Activated naive CD4-positive, alpha-beta T cell treated with anti-CD3 and anti-CD28 coated beads, Interleukin-2, amount 10 ng/mL, durations not matched to agents 7 days and 5 days (primary cell): ENCODE measurements at regions not wholly inside any gene's neighbourhood (a gene's known extent, or its start where the extent isn't known, plus 50 kb on each side); places are given as distances from the start of the nearest gene placed in this dataset.

Experiments
- CTCF ChIA-PET: fragments of 350-600 bp; sonication (Branson Sonifier 250); formaldehyde crosslinking; loops from one replicate; lab custom pipeline; 2021; ENCODE audit warnings: antibody characterized with exemption; lab: Charles Lee
- DNase-seq: peaks from one replicate; pipeline ENCODE4 v3.0.0-alpha.2; 2020
- H3K27ac Mint-ChIP-seq: one replicate; pipeline ENCODE4 v1.8.0; 2021; ENCODE audit warnings: mild to moderate bottlenecking, moderate library complexity, mixed read lengths
- H3K27me3 Mint-ChIP-seq: one replicate; pipeline ENCODE4 v1.8.0; 2021; ENCODE audit warnings: mild to moderate bottlenecking, mixed read lengths
- H3K36me3 Mint-ChIP-seq: one replicate; pipeline ENCODE4 v1.8.0; 2021; ENCODE audit warnings: mixed read lengths
- H3K4me1 Mint-ChIP-seq: one replicate; pipeline ENCODE4 v1.8.0; 2021; ENCODE audit warnings: mixed read lengths
- H3K4me3 Mint-ChIP-seq: one replicate; pipeline ENCODE4 v1.8.0; 2021; ENCODE audit warnings: mild to moderate bottlenecking, moderate library complexity, mixed read lengths
- H3K9me3 Mint-ChIP-seq: one replicate; pipeline ENCODE4 v1.8.0; 2021; ENCODE audit warnings: mixed read lengths

DNA sequence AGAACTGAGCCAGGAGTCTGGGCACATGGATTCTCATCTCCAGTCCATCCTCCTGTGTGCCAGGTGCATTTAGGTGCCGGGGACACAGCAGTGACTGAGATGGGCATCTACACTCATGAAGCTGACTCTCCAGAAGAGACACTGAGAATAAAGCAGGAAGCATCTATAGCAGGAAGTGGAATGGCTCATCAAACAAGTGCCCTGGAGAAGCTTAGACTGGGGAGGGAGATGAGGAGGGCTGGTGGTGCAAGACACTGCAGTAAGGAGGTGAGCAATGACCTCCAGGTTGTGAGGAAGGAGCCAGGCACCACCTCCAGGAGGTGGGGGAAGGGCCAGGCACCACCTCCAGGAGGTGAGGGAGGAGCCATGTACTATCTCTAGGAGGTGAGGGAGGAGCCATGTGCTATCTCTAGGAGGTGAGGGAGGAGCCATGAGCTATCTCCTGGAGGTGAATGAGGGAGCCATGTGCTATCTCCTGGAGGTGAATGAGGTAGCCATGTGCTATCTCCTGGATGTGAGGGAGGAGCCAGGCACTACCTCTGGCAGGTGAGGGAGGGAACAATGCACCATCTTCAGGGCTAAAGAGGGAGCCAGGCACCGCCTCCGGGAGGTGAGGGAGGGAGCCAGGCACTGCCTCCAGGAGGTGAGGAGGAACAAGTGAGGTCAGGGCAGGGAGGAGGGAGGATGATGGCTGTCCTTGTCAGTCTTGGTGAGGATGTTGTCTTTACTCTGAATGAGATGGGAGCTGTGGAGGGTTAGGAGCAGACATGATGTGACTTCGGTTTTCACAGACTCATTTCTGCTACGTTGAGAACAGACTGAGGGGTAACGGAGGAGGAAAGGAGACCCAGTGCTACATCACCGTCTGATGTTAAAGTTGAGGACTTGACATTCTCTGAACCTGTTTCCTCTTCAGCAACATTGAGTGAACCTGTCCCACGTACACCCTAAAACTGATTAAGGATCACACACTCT lies 961.9 kb upstream of the TMEM132C start:
- no peaks in the 10 kb centered on the region for H3K36me3 Mint-ChIP-seq
- H3K4me1 Mint-ChIP-seq = no peaks in the 10 kb centered on the region
- no peak for DNase-seq
- no peaks in the 10 kb centered on the region for H3K9me3 Mint-ChIP-seq
- H3K4me3 Mint-ChIP-seq = no peak overlapping the region
- CTCF ChIA-PET = interaction anchor here (1.1 kb wide), 1 partner anchor 12 kb away, joined by 4 read pairs; no protein-coding TSS in a partner anchor
- H3K27me3 Mint-ChIP-seq = peaks cover 5% of the 10 kb centered on the region
- H3K27ac Mint-ChIP-seq = no peak overlapping the region

DNA sequence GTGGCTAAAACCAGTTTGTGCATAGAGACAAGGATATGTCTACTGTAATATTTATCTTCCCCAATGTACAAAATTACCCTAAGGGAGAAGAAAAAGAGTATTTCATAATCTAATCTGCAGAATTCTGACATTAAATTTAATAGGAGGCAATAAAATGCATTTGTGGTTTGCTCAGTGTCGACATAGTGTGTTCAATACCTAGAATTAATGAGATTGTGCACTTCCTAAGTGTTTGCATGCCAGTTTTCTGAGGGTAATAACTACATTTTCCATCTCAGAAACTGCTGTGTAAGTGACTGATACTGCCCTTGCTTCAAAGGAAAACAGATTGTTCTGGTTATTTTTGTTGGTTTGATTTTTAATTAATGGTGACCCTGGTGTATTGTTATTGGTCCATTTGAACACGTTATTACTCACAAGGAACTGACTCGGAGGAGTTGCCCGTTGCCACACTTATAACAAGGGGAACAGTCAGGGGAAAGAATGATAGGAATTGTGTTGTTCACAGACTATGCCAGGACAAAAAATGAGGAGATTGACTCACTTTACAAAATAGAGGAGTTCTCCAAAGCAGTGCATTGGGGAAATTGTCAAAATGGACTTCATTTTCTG lies 960.3 kb upstream of the TMEM132C start:
- DNase-seq = no peak
- H3K27me3 Mint-ChIP-seq = peaks cover 5% of the 10 kb centered on the region
- H3K9me3 Mint-ChIP-seq = no peaks in the 10 kb centered on the region
- no peak overlapping the region for H3K27ac Mint-ChIP-seq
- CTCF ChIA-PET = no interaction called here
- H3K4me1 Mint-ChIP-seq = no peaks in the 10 kb centered on the region
- no peak overlapping the region for H3K4me3 Mint-ChIP-seq
- no peaks in the 10 kb centered on the region for H3K36me3 Mint-ChIP-seq

DNA sequence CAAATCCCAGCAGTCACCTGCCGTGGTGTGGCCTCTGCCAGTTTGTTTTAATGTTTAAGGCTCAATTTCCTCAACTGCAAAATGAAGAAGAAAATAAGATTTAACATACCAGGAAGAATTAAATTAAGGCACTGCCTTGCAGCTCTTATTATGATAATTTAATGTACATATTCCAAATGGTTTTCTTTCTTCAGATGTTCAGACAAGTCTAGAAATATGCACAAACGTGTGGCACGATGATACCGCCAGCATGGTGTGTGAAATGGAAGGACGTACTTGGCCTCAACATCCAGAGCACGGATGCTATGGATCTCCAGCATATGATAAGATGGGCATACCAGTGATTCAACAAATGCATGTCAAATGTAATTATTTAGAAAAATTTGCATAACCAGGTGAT lies 959.4 kb upstream of the TMEM132C start:
- no peak for DNase-seq
- CTCF ChIA-PET = no interaction called here
- no peaks in the 10 kb centered on the region for H3K9me3 Mint-ChIP-seq
- no peak overlapping the region for H3K27ac Mint-ChIP-seq
- H3K27me3 Mint-ChIP-seq = peaks cover 5% of the 10 kb centered on the region
- H3K4me3 Mint-ChIP-seq = no peak overlapping the region
- no peaks in the 10 kb centered on the region for H3K4me1 Mint-ChIP-seq
- no peaks in the 10 kb centered on the region for H3K36me3 Mint-ChIP-seq

DNA sequence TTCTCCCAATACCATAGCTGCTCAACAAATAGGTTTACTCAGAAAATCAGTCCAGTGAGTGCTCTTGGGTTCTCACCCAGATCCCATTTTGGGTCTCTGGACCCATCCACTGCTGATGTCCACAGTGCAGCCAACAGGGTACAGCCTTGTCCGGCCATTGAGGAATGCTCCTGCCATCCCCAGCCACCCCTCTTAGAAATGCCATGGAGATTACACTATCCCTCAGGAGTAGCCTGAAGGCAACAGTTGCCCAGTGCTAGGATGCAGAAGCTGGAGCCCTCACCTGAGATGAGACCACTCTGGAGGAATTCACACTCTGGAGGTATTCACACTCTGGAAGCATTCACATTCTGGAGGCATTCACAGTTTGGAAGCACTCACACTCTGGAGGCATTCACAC lies 958.8 kb upstream of the TMEM132C start:
- Mint-ChIP-seq H3K27me3 (peaks cover 5% of the 10 kb centered on the region), H3K36me3 (no peaks in the 10 kb centered on the region), H3K4me1 (no peaks in the 10 kb centered on the region), H3K9me3 (no peaks in the 10 kb centered on the region), H3K4me3 (no peak overlapping the region), H3K27ac (no peak overlapping the region)
- CTCF ChIA-PET = no interaction called here
- DNase-seq = no peak

DNA sequence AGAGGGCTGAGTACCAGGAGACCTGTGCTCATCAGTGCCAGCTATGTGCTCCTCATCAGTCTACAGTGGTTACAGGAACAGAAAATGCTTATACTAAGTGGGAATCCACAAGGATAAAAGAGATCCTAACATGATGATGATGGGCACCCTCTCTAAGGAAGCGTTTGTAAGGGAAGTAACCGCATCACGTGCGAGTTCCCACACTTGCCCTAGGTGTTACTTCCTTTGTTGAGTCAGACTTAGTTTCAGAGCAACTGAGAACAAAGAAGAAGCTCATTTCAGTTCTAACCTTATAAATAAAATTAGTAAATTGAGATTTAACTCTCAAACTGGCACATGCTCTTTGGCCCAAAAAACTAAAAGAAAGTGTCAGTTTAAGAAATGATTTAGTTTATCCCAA lies 956.4 kb upstream of the TMEM132C start:
- no peaks in the 10 kb centered on the region for H3K9me3 Mint-ChIP-seq
- H3K27ac Mint-ChIP-seq = no peak overlapping the region
- CTCF ChIA-PET = no interaction called here
- DNase-seq = no peak
- H3K4me3 Mint-ChIP-seq = no peak overlapping the region
- no peaks in the 10 kb centered on the region for H3K4me1 Mint-ChIP-seq
- H3K27me3 Mint-ChIP-seq = peaks cover 5% of the 10 kb centered on the region
- no peaks in the 10 kb centered on the region for H3K36me3 Mint-ChIP-seq

DNA sequence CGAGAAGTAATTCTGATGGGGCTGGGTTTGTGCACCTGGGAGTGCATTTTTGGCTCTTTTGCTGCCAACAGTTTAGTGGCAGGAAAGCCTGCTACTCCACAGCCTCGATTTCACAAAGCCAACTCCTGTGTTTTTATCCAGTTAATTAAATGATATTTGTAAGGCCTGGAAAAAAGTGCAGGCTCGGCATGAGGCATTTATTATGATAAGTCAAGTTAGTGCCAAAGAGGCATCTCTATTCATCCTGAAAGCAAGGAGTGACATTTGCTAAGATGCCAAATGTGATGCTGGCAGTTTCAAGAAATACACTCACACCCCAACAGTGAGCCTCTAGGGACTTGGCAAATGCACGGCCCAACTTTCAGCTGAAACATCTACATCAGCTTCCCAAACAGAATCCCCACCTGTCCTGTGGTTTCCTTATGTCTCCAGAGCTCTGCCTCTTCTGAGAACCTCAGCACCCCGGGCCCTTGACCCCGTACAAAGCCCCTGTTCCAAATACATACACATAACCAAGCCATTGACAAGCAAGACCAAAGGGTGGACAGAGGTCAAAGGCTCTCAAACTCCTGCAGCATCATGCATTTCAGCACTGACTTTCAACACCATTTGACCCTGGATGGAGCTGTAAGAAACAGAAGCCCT lies 955.1 kb upstream of the TMEM132C start:
- Mint-ChIP-seq H3K9me3 (no peaks in the 10 kb centered on the region), H3K27me3 (peaks cover 5% of the 10 kb centered on the region), H3K36me3 (no peaks in the 10 kb centered on the region), H3K4me1 (no peaks in the 10 kb centered on the region), H3K27ac (no peak overlapping the region), H3K4me3 (no peak overlapping the region)
- CTCF ChIA-PET = interaction anchor here (0.6 to 1.5 kb wide), 2 partner anchors 12 to 68 kb away, joined by 3 read pairs; no protein-coding TSS in a partner anchor
- no peak for DNase-seq

DNA sequence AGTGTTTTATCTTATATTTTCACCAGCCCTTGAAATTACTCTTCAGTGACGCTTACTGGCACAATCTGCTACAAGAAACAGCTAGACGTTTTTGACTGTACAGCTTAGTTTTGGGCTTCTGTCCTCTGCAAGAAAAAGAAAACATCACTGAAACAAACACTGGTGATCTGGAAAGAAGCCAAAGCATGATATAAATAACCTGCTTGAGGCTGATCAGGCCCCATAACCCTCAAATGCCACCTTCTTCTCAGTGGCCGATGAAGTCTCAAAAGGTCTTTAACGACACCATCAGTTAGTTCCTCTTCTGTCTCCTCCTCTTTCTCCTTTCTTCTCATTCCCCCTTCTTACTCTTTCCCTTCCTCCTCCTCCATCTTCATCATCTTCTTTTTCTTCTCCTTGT lies 942.3 kb upstream of the TMEM132C start:
- Mint-ChIP-seq H3K27me3 (no peaks in the 10 kb centered on the region), H3K9me3 (no peaks in the 10 kb centered on the region), H3K4me1 (no peaks in the 10 kb centered on the region), H3K27ac (no peak overlapping the region), H3K36me3 (no peaks in the 10 kb centered on the region), H3K4me3 (no peak overlapping the region)
- DNase-seq = no peak
- CTCF ChIA-PET = interaction anchor here (2.0 kb wide), 1 partner anchor 44 kb away, joined by 8 read pairs; no protein-coding TSS in a partner anchor

DNA sequence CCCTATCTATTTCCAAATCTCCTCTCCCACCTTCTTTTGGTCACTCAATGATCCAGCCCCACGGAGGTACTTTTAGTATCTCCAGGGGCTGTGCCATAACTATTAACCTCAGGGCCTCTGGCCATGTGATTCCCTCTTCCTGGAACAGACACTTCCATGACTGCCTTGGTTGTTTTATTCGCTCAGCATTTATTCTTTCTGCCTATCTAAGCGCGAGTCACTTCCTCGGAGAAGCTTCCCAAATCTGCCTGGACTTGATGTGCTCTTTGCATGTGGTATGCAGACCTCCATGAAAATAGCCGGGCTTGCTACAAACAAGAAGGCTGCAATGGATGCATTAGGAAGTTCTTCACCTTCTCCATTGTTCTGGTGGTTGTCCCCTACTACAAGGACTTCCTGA lies 939.0 kb upstream of the TMEM132C start:
- Mint-ChIP-seq H3K4me3 (no peak overlapping the region), H3K27ac (no peak overlapping the region), H3K27me3 (no peaks in the 10 kb centered on the region), H3K36me3 (no peaks in the 10 kb centered on the region), H3K4me1 (no peaks in the 10 kb centered on the region), H3K9me3 (no peaks in the 10 kb centered on the region)
- DNase-seq = no peak
- CTCF ChIA-PET = no interaction called here

DNA sequence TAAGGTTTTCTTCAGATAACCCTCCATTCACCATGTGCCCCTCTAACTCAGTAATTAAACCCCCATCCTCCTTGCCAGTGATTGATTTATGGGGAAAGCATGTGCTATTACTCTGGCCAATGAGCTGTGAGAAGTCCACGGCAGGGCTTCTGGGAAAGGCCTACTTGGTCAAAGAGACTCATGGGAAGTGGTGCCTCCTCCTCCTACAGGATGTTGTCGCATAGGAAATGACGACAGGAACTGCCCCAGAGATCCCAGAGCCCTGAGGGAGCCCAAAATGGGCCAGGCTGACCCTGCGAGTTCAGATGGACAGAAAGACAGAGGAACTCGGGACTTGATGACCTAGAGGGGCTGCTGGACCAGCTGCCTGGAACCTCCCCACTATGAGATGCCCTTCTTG lies 938.1 kb upstream of the TMEM132C start:
- DNase-seq = no peak
- Mint-ChIP-seq H3K36me3 (no peaks in the 10 kb centered on the region), H3K27me3 (no peaks in the 10 kb centered on the region), H3K4me3 (no peak overlapping the region), H3K9me3 (no peaks in the 10 kb centered on the region), H3K4me1 (no peaks in the 10 kb centered on the region), H3K27ac (no peak overlapping the region)
- CTCF ChIA-PET = no interaction called here

DNA sequence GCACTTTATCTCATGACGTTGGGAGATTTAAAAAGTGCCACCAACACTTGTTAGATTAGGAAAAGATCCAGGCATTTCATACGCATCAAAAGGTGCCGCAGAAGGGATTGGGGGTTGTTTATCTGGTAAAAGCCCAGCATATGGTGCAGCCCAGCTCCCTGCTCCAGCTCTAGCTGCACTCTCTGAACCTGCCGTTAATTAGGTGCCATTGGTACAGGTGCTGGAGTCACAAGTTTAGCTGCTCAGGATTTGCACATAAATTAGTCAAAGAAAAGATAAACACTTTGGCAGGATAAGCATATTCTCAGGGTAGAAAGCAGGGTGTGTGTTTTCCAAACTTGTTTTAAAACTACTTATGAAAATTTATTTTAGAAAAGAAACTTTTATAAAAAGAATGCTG lies 932.6 kb upstream of the TMEM132C start:
- Mint-ChIP-seq H3K27me3 (no peaks in the 10 kb centered on the region), H3K4me3 (no peak overlapping the region), H3K36me3 (no peaks in the 10 kb centered on the region), H3K27ac (no peak overlapping the region), H3K4me1 (no peaks in the 10 kb centered on the region), H3K9me3 (no peaks in the 10 kb centered on the region)
- no peak for DNase-seq
- CTCF ChIA-PET = no interaction called here

DNA sequence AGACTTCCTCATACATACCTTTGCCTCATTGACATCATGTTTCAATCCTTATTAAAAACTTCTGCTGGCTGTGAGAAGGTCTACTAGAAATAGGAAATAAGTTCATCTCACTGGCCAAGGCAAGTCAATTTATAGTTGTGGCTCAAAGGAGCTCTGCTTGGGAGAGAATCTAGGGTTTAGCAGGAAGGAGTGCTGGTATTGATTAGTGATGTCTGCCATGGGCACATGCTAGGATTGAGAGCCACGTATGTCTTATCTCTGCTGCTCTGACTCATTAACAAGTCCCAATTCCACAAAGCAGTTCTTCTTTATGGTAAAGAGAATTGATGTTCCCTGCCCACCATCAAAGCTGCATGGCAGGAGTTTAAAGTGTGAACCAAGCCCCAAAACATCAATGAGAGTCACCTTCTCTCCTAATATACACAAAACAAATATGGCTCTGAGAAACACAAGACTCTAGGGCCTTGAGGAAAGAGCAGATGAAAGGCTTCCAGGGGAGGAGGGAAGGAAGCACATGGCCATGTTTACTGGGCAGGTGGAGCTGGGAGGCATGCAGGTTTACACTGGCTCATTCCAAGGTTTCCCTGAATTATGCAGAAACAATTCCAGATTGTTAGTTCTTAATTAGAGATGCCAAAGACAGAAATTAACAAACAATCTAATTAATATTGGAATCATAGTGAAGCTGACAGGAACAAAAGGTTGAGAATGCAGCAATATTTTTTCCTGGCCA lies 931.9 kb upstream of the TMEM132C start:
- Mint-ChIP-seq H3K9me3 (no peaks in the 10 kb centered on the region), H3K36me3 (no peaks in the 10 kb centered on the region), H3K4me3 (no peak overlapping the region), H3K27me3 (no peaks in the 10 kb centered on the region), H3K27ac (no peak overlapping the region), H3K4me1 (no peaks in the 10 kb centered on the region)
- no peak for DNase-seq
- CTCF ChIA-PET = no interaction called here

DNA sequence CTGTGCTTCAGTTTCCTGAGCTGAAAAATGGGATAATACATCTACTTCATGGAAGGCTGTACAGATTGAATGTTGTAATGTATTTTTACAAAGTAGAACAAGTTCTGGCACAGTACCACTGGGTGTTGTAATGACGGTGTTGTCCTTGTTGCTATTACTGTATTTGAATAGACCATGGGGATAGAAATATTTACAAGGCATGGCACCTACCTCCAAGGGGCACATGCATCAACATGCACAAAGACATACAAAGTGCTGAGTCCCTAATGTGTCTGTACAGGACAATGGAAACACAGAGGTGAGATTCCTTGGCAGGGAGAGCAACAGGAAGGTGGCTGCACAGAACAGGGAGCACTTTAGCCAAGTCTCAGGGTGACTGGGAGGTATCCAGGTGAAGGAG lies 930.6 kb upstream of the TMEM132C start:
- CTCF ChIA-PET = no interaction called here
- no peak overlapping the region for H3K4me3 Mint-ChIP-seq
- H3K27me3 Mint-ChIP-seq = no peaks in the 10 kb centered on the region
- no peaks in the 10 kb centered on the region for H3K9me3 Mint-ChIP-seq
- H3K27ac Mint-ChIP-seq = no peak overlapping the region
- H3K4me1 Mint-ChIP-seq = no peaks in the 10 kb centered on the region
- no peaks in the 10 kb centered on the region for H3K36me3 Mint-ChIP-seq
- no peak for DNase-seq

DNA sequence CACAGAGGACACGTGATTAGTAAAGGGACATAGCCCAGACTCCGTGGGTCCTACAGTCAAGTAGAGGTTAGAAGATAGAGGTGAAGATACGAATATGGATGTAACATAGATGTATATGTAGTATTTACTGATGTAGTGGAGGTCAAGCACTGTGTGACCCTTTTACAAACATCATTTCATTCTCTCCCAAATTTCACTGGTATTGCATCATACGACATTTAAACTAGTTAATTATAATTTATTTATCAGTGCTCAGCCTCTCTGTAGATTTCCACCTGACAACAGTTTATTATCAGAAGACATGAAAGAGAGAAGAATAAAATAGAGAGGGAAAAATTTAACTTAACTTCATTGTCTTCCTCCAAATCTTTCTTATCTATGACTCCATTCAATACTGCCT lies 927.9 kb upstream of the TMEM132C start:
- DNase-seq = no peak
- Mint-ChIP-seq H3K9me3 (no peaks in the 10 kb centered on the region), H3K4me1 (no peaks in the 10 kb centered on the region), H3K27ac (no peak overlapping the region), H3K4me3 (no peak overlapping the region), H3K27me3 (no peaks in the 10 kb centered on the region), H3K36me3 (no peaks in the 10 kb centered on the region)
- CTCF ChIA-PET = interaction anchor here (1.4 kb wide), 1 partner anchor 59 kb away, joined by 4 read pairs; no protein-coding TSS in a partner anchor

DNA sequence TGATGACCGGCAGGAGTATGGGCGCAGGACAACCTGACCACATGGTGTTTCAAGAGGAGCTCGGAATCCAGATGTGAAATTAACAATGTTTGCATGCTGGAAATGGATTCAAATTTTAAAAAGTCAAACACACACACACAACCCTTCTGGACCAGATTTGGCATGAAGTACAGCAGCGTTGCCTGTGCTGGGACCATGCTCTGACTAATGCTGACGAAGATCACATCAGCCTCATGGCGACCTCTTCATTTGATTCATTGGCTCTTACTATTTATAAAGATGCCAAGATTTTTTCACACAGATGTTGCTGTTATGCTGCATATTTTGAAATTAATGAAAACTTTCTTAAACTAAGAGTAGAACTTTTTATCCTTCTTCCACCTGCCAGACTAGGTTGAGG lies 926.6 kb upstream of the TMEM132C start:
- no peaks in the 10 kb centered on the region for H3K36me3 Mint-ChIP-seq
- no peaks in the 10 kb centered on the region for H3K4me1 Mint-ChIP-seq
- CTCF ChIA-PET = no interaction called here
- no peak overlapping the region for H3K27ac Mint-ChIP-seq
- no peak overlapping the region for H3K4me3 Mint-ChIP-seq
- no peaks in the 10 kb centered on the region for H3K27me3 Mint-ChIP-seq
- no peak for DNase-seq
- no peaks in the 10 kb centered on the region for H3K9me3 Mint-ChIP-seq
